Fibroblast of the aortic adventitia (primary cell): ENCODE measurements at regions not wholly inside any gene's neighbourhood (a gene's known extent, or its start where the extent isn't known, plus 50 kb on each side); places are given as distances from the start of the nearest gene placed in this dataset.
A peak's percentile ranks its signal among the peaks of the same experiment; 100 is the strongest.
"Not testable (repeated sequence)": the region's sequence is repeated elsewhere in the genome, so short reads cannot be mapped to it uniquely, and the experiment has no call there.

Experiments
- DNase-seq: peaks from one replicate; pipeline ENCODE4 v3.0.0-alpha.2; 2010; ENCODE audit warnings: low read depth
- H3K4me3 ChIP-seq: 2 replicates; pipeline ENCODE4 v1.5.1; 2011; ENCODE audit warnings: low read depth, mild to moderate bottlenecking, control low read depth, low read length, moderate library complexity
- TF ChIP-seq, protein P1 (sequence below): IDR thresholded peaks from 2 replicates; pipeline ENCODE4 v1.5.1; 2011; ENCODE audit warnings: mild to moderate bottlenecking, low read length, control low read depth, inconsistent platforms; ENCODE audit not compliant: insufficient read depth

GRCh38 chr7:84916161-84916560 is 270.7 kb downstream of the SEMA3D start:
- H3K4me3 ChIP-seq, result no peak overlapping the region
- DNase-seq, result no peak
- TF ChIP-seq, protein P1, sequence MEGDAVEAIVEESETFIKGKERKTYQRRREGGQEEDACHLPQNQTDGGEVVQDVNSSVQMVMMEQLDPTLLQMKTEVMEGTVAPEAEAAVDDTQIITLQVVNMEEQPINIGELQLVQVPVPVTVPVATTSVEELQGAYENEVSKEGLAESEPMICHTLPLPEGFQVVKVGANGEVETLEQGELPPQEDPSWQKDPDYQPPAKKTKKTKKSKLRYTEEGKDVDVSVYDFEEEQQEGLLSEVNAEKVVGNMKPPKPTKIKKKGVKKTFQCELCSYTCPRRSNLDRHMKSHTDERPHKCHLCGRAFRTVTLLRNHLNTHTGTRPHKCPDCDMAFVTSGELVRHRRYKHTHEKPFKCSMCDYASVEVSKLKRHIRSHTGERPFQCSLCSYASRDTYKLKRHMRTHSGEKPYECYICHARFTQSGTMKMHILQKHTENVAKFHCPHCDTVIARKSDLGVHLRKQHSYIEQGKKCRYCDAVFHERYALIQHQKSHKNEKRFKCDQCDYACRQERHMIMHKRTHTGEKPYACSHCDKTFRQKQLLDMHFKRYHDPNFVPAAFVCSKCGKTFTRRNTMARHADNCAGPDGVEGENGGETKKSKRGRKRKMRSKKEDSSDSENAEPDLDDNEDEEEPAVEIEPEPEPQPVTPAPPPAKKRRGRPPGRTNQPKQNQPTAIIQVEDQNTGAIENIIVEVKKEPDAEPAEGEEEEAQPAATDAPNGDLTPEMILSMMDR, result no peak

- no peak overlapping the region for H3K4me3 ChIP-seq
- TF ChIP-seq, protein P1, result peak; percentile 5
- no peak for DNase-seq
Observed at GRCh38 chr7:84914598-84914997, 272.3 kb downstream of the SEMA3D start.

DNA sequence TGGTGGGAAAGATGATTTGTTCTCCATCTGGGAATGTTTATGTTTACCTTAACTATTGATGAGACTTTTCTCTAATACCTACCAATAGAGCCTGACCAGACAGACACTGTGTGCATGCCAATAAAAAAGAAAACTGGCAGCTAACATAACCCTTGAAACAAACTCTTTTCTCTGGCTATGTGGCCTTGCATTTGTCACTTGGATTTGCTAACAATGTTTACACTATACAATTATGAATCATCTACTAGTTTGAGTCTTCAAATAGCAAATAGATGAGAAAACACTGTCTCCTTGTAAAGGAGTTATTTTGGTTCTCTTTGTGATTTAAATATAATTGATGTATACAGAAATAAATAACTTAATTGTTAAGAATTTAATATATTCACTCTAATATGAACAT is 273.1 kb downstream of the SEMA3D start:
- TF ChIP-seq, protein P1, result no peak
- DNase-seq, result peak; percentile 9
- no peak overlapping the region for H3K4me3 ChIP-seq

- TF ChIP-seq, protein P1, result no peak
- peak; percentile 2 for DNase-seq
Observed at GRCh38 chr7:84912993-84913635, 273.7 kb downstream of the SEMA3D start.

GRCh38 chr7:84912537-84912936 is 274.3 kb downstream of the SEMA3D start:
- TF ChIP-seq, protein P1, result no peak
- H3K4me3 ChIP-seq, result no peak overlapping the region
- no peak for DNase-seq

More at GRCh38 chr7:84912993-84913635, 273.7 kb downstream of the SEMA3D start:
- H3K4me3 ChIP-seq, result no peak overlapping the region

GRCh38 chr7:84912018-84912417 is 274.8 kb downstream of the SEMA3D start:
- TF ChIP-seq, protein P1, result no peak
- H3K4me3 ChIP-seq, result no peak overlapping the region
- DNase-seq, result no peak

- DNase-seq, result no peak
- TF ChIP-seq, protein P1, result no peak
- H3K4me3 ChIP-seq, result no peak overlapping the region
Observed at GRCh38 chr7:84911077-84911476, 275.8 kb downstream of the SEMA3D start.

GRCh38 chr7:84910322-84910721 is 276.5 kb downstream of the SEMA3D start:
- not testable (repeated sequence) for H3K4me3 ChIP-seq
- DNase-seq, result peak; percentile 15
